Lower leg skin (tissue), 3 donors: ENCODE measurements at regions not wholly inside any gene's neighbourhood (a gene's known extent, or its start where the extent isn't known, plus 50 kb on each side); places are given as distances from the start of the nearest gene placed in this dataset.

ENCODE experiments used
- POLR2A ChIP-seq, 2 donors: fragments of 450-650 bp; IDR thresholded peaks; one replicate each; pipeline ENCODE4 v1.6.1; 2016 to 2017; ENCODE audit warnings: antibody characterized with exemption in 2 of 2, mild to moderate bottlenecking in 1 of 2, moderate library complexity in 1 of 2
- TF ChIP-seq, protein P1 (sequence below), 3 donors: fragments of 450-650 bp; IDR thresholded peaks; one replicate each; pipeline ENCODE4 v1.5.1; 2016; ENCODE audit warnings: antibody characterized with exemption in 3 of 3, mild to moderate bottlenecking in 3 of 3, moderate library complexity in 2 of 3

DNA sequence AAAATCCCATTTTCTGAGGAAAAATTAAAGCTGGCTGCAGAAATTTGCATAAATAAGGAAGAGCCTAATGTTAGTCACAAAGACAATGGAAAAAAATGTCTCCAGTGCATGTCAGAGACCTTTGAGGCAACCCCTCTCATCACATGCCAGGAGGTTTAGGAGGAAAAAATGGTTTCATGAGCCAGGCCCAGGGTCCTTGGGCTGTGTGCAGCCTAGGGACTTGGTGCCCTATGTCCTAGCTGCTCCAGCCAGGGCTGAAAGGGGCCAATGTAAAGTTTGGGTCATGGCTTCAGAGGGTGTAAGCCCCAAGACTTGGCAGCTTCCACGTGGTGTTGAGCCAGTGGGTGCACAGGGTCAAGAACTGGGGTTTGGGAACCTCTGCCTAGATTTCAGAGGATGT, 1252.6 kb downstream of the PCDH9 start:
- TF ChIP-seq, protein P1, sequence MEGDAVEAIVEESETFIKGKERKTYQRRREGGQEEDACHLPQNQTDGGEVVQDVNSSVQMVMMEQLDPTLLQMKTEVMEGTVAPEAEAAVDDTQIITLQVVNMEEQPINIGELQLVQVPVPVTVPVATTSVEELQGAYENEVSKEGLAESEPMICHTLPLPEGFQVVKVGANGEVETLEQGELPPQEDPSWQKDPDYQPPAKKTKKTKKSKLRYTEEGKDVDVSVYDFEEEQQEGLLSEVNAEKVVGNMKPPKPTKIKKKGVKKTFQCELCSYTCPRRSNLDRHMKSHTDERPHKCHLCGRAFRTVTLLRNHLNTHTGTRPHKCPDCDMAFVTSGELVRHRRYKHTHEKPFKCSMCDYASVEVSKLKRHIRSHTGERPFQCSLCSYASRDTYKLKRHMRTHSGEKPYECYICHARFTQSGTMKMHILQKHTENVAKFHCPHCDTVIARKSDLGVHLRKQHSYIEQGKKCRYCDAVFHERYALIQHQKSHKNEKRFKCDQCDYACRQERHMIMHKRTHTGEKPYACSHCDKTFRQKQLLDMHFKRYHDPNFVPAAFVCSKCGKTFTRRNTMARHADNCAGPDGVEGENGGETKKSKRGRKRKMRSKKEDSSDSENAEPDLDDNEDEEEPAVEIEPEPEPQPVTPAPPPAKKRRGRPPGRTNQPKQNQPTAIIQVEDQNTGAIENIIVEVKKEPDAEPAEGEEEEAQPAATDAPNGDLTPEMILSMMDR (IDR thresholded peaks at IDR 0.05) = no peak
- no peak for TF ChIP-seq POLR2A (IDR thresholded peaks at IDR 0.05)
